ENCODE measurements at regions not wholly inside any gene's neighbourhood (a gene's known extent, or its start where the extent isn't known, plus 50 kb on each side); places are given as distances from the start of the nearest gene placed in this dataset.

DNA sequence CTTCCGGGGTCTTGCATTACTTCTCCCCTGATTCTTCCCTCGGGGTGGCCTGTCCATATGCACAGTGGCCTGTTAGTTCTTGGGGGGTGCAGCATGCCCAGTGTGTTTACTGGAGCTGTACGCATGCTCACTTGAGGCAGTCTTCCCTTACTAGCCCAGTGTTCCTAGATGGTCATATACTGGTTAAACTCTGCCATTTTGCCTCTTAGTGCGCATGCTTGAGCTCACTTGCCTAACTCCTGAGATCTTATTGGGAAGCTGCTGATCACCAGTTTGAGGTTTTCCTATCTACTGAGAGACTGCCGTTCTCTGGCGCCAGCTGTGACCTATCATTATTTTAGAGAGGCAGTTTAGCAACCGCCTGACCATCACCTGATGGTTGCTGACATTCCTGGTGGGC lies 571.2 kb downstream of the ADCYAP1 start:
- H3K4me3 ChIP-seq (ENCODE audit: low read length): no peak overlapping the region
- no peak overlapping the region for H3K27ac ChIP-seq (ENCODE audit: low read length)
- no peaks in the 10 kb centered on the region for H3K4me1 ChIP-seq (ENCODE audit: low read length)
- H3K27me3 ChIP-seq (replicated peaks; ENCODE audit: insufficient read depth, low read length): no peaks in the 10 kb centered on the region
- H3K9me3 ChIP-seq (replicated peaks; ENCODE audit: insufficient read depth, low read length): no peaks in the 10 kb centered on the region
- no peaks in the 10 kb centered on the region for H3K36me3 ChIP-seq (replicated peaks; ENCODE audit: insufficient read depth, low read length)
- no peak for TF ChIP-seq EZH2 (optimal IDR thresholded peaks at IDR 0.05; ENCODE audit: low read depth, low read length)
- TF ChIP-seq, protein P1, sequence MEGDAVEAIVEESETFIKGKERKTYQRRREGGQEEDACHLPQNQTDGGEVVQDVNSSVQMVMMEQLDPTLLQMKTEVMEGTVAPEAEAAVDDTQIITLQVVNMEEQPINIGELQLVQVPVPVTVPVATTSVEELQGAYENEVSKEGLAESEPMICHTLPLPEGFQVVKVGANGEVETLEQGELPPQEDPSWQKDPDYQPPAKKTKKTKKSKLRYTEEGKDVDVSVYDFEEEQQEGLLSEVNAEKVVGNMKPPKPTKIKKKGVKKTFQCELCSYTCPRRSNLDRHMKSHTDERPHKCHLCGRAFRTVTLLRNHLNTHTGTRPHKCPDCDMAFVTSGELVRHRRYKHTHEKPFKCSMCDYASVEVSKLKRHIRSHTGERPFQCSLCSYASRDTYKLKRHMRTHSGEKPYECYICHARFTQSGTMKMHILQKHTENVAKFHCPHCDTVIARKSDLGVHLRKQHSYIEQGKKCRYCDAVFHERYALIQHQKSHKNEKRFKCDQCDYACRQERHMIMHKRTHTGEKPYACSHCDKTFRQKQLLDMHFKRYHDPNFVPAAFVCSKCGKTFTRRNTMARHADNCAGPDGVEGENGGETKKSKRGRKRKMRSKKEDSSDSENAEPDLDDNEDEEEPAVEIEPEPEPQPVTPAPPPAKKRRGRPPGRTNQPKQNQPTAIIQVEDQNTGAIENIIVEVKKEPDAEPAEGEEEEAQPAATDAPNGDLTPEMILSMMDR (IDR thresholded peaks at IDR 0.05; ENCODE audit: low read length): no peak
- no peak for TF ChIP-seq EZH2phosphoT487 (IDR thresholded peaks at IDR 0.05; ENCODE audit: low read length)
- no peaks in the 10 kb centered on the region for H3F3A ChIP-seq (ENCODE audit: insufficient read depth, low read length)
- no peak overlapping the region for H3K4me2 ChIP-seq (ENCODE audit: low read depth, low read length)
- H3K9me2 ChIP-seq (replicated peaks; ENCODE audit: insufficient read depth, low read length): no peaks in the 10 kb centered on the region
- H4K20me1 ChIP-seq (ENCODE audit: insufficient read depth, low read length): no peaks in the 10 kb centered on the region
- no peaks in the 10 kb centered on the region for H3K79me2 ChIP-seq (ENCODE audit: low read length)
- H2AFZ ChIP-seq (ENCODE audit: low read length): no peak overlapping the region
- H3K9ac ChIP-seq (ENCODE audit: low read length): no peak overlapping the region
- DNase-seq: no peak

DNA sequence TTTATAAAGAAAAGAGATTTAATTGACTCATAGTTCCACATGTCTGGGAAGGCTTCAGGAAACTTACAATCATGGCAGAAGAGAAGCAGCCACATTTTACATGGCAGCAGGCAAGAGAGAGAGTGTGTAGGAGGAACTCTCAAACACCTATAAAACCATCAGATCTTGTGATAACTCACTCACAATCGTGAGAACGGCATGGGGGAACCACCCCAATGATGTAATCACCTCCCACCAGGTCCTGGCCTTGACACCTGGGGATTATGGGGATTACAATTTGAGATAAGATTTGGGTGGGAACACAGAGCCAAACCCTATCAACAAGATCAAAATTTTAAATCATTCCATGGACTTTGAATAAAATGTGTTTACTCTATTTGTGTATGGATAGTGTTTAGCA lies 575.6 kb downstream of the ADCYAP1 start:
- H3K27ac ChIP-seq (ENCODE audit: low read length): no peak overlapping the region
- TF ChIP-seq EZH2phosphoT487 (IDR thresholded peaks at IDR 0.05; ENCODE audit: low read length) (no peak), EZH2 (optimal IDR thresholded peaks at IDR 0.05; ENCODE audit: low read depth, low read length) (no peak)
- TF ChIP-seq, protein P1 (IDR thresholded peaks at IDR 0.05; ENCODE audit: low read length): no peak

DNA sequence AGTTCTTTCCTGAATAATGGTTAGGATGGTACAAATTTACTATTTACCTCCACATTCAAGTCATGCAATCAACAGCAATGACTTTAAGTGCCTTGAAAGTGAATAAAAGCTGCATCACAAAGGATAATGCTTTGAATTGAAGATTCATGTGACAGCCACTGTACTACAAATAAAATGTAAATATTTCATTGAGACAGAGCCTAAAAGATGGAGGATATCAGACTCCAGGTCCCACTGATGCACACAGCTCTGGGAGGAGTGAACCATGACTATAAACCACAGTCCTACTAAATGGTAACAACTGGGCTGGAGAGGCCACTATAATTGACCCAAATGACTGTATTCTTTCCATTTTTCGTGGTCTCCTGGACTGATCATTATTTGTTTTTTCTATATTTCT lies 576.9 kb downstream of the ADCYAP1 start:
- Histone ChIP-seq H3F3A (ENCODE audit: insufficient read depth, low read length) (no peaks in the 10 kb centered on the region), H3K4me3 (ENCODE audit: low read length) (no peak overlapping the region), H3K27me3 (replicated peaks; ENCODE audit: insufficient read depth, low read length) (no peaks in the 10 kb centered on the region), H3K36me3 (replicated peaks; ENCODE audit: insufficient read depth, low read length) (no peaks in the 10 kb centered on the region), H3K27ac (ENCODE audit: low read length) (no peak overlapping the region), H2AFZ (ENCODE audit: low read length) (no peak overlapping the region), H3K9ac (ENCODE audit: low read length) (no peak overlapping the region), H3K4me1 (ENCODE audit: low read length) (no peaks in the 10 kb centered on the region), H3K9me3 (replicated peaks; ENCODE audit: insufficient read depth, low read length) (no peaks in the 10 kb centered on the region), H3K79me2 (ENCODE audit: low read length) (no peaks in the 10 kb centered on the region), H3K9me2 (replicated peaks; ENCODE audit: insufficient read depth, low read length) (no peaks in the 10 kb centered on the region), H4K20me1 (ENCODE audit: insufficient read depth, low read length) (no peaks in the 10 kb centered on the region), H3K4me2 (ENCODE audit: low read depth, low read length) (no peak overlapping the region)
- TF ChIP-seq EZH2 (optimal IDR thresholded peaks at IDR 0.05; ENCODE audit: low read depth, low read length) (no peak), EZH2phosphoT487 (IDR thresholded peaks at IDR 0.05; ENCODE audit: low read length) (no peak)
- TF ChIP-seq, protein P1 (IDR thresholded peaks at IDR 0.05; ENCODE audit: low read length): no peak
- no peak for DNase-seq

More for the DNA sequence above, 575.6 kb downstream of the ADCYAP1 start:
- Histone ChIP-seq H2AFZ (ENCODE audit: low read length) (no peak overlapping the region), H3K79me2 (ENCODE audit: low read length) (no peaks in the 10 kb centered on the region), H4K20me1 (ENCODE audit: insufficient read depth, low read length) (no peaks in the 10 kb centered on the region), H3K9me3 (replicated peaks; ENCODE audit: insufficient read depth, low read length) (no peaks in the 10 kb centered on the region), H3F3A (ENCODE audit: insufficient read depth, low read length) (no peaks in the 10 kb centered on the region), H3K4me2 (ENCODE audit: low read depth, low read length) (no peak overlapping the region), H3K27me3 (replicated peaks; ENCODE audit: insufficient read depth, low read length) (no peaks in the 10 kb centered on the region), H3K36me3 (replicated peaks; ENCODE audit: insufficient read depth, low read length) (no peaks in the 10 kb centered on the region), H3K9me2 (replicated peaks; ENCODE audit: insufficient read depth, low read length) (no peaks in the 10 kb centered on the region), H3K4me1 (ENCODE audit: low read length) (no peaks in the 10 kb centered on the region), H3K9ac (ENCODE audit: low read length) (no peak overlapping the region), H3K4me3 (ENCODE audit: low read length) (no peak overlapping the region)
- DNase-seq: no peak
